ENCODE measurements at regions not wholly inside any gene's neighbourhood (a gene's known extent, or its start where the extent isn't known, plus 50 kb on each side); places are given as distances from the start of the nearest gene placed in this dataset.

- Histone ChIP-seq H3K9me3 (replicated peaks) (peaks cover 7% of the 10 kb centered on the region), H3K4me3 (no peak overlapping the region), H3K4me1 (no peaks in the 10 kb centered on the region), H3K27me3 (ENCODE audit: low read depth) (no peaks in the 10 kb centered on the region), H3K36me3 (no peaks in the 10 kb centered on the region), H3K27ac (replicated peaks) (no peak overlapping the region)
- intact Hi-C loops (cut with micrococcal nuclease): loop anchor here (5.0 to 10.0 kb wide), 2 partner anchors 80 to 252 kb away; no protein-coding TSS in a partner anchor
- no peak for TF ChIP-seq CTCF (IDR thresholded peaks at IDR 0.05; ENCODE audit: borderline replicate concordance)
- DNase-seq: no peak
Observed at GRCh38 chr9:38164659-38165221, 95.7 kb upstream of the SHB start.

GRCh38 chr9:38163518-38163917 is 94.5 kb upstream of the SHB start:
- H3K27me3 ChIP-seq (ENCODE audit: low read depth): no peaks in the 10 kb centered on the region
- TF ChIP-seq CTCF (IDR thresholded peaks at IDR 0.05; ENCODE audit: borderline replicate concordance): no peak
- DNase-seq: no peak
- no peak overlapping the region for H3K4me3 ChIP-seq
- no peaks in the 10 kb centered on the region for H3K4me1 ChIP-seq
- intact Hi-C loops (cut with micrococcal nuclease): loop anchor here (5.0 to 10.0 kb wide), 2 partner anchors 79 to 251 kb away; no protein-coding TSS in a partner anchor
- H3K27ac ChIP-seq (replicated peaks): no peak overlapping the region
- H3K36me3 ChIP-seq: no peaks in the 10 kb centered on the region
- H3K9me3 ChIP-seq (replicated peaks): no peaks in the 10 kb centered on the region

GRCh38 chr9:38162332-38163211 is 93.5 kb upstream of the SHB start:
- intact Hi-C loops (cut with micrococcal nuclease): loop anchor here (5.0 to 10.0 kb wide), 2 partner anchors 78 to 250 kb away; no protein-coding TSS in a partner anchor
- no peaks in the 10 kb centered on the region for H3K27me3 ChIP-seq (ENCODE audit: low read depth)
- no peak overlapping the region for H3K4me3 ChIP-seq
- no peaks in the 10 kb centered on the region for H3K36me3 ChIP-seq
- no peak for DNase-seq
- no peak for TF ChIP-seq CTCF (IDR thresholded peaks at IDR 0.05; ENCODE audit: borderline replicate concordance)
- H3K9me3 ChIP-seq (replicated peaks): no peaks in the 10 kb centered on the region
- H3K4me1 ChIP-seq: no peaks in the 10 kb centered on the region
- H3K27ac ChIP-seq (replicated peaks): no peak overlapping the region

- H3K36me3 ChIP-seq: no peaks in the 10 kb centered on the region
- intact Hi-C loops (cut with micrococcal nuclease): loop anchor here (5.0 to 10.0 kb wide), 2 partner anchors 76 to 248 kb away; no protein-coding TSS in a partner anchor
- DNase-seq: peak; percentile 36
- no peak overlapping the region for H3K4me3 ChIP-seq
- no peaks in the 10 kb centered on the region for H3K27me3 ChIP-seq (ENCODE audit: low read depth)
- no peaks in the 10 kb centered on the region for H3K9me3 ChIP-seq (replicated peaks)
- no peak overlapping the region for H3K27ac ChIP-seq (replicated peaks)
- peak; percentile 89 for TF ChIP-seq CTCF (IDR thresholded peaks at IDR 0.05; ENCODE audit: borderline replicate concordance)
- H3K4me1 ChIP-seq: no peaks in the 10 kb centered on the region
Observed at GRCh38 chr9:38160613-38161215, 91.7 kb upstream of the SHB start.

GRCh38 chr9:38159599-38159998 is 90.6 kb upstream of the SHB start:
- H3K9me3 ChIP-seq (replicated peaks): no peaks in the 10 kb centered on the region
- DNase-seq: no peak
- no peaks in the 10 kb centered on the region for H3K27me3 ChIP-seq (ENCODE audit: low read depth)
- intact Hi-C loops (cut with micrococcal nuclease): no loop called here
- H3K36me3 ChIP-seq: no peaks in the 10 kb centered on the region
- H3K4me1 ChIP-seq: no peaks in the 10 kb centered on the region
- no peak overlapping the region for H3K27ac ChIP-seq (replicated peaks)
- no peak overlapping the region for H3K4me3 ChIP-seq
- no peak for TF ChIP-seq CTCF (IDR thresholded peaks at IDR 0.05; ENCODE audit: borderline replicate concordance)

Data from left ventricle myocardium inferior (tissue), 1 donor.